NOMO-1 treated with dmso at 0.1 percent for 144 hours (cell line): ENCODE measurements at regions not wholly inside any gene's neighbourhood (a gene's known extent, or its start where the extent isn't known, plus 50 kb on each side); places are given as distances from the start of the nearest gene placed in this dataset.
"Not testable (repeated sequence)": the region's sequence is repeated elsewhere in the genome, so short reads cannot be mapped to it uniquely, and the experiment has no call there.

Experiments used
- DNase-seq: peaks from one replicate; lab custom pipeline; 2025; ENCODE audit not compliant: unreplicated experiment; lab: John Stamatoyannopoulos, UW

- no peak for DNase-seq
Observed at GRCh38 chr4:134747108-134747805, 545.7 kb upstream of the PABPC4L start.

DNA sequence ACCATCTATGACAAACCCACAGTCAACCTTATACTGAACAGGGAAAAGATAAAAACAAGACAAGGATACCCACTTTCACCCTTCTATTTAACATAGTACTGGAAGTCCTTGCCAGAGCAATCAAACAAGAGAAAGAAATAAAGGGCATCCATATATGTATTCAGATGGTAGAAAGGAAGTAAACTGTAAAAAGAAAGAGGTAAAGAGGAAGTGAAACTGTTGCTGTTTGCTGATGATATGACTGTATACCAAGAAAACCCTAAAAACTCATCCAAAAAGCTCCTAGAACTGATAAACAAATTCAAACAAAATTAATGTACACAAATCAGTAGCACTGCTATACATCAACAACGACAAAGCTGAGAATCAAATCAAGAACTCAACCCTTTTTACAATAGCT is 538.7 kb upstream of the PABPC4L start:
- peak; percentile 3 for DNase-seq

DNA sequence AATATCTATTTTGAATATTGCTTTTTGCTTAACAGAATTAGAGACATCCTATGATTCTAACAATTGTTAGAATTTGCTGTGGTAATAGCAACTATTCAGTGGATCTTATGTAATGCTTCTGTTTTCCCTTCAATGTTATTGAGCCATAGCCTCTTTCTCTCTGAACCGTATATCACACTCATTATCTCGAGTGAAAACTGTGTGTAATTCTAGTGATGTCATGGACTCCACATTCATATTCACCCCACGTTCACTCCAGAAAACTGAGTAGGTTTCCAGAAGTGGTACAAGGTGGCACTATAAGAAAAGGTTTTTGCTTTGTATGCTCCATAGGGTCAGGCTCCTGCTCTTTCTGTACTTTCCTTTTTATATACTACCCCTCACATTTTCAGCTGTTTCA is 534.3 kb upstream of the PABPC4L start:
- DNase-seq: no peak

GRCh38 chr4:134727696-134728095 is 526.1 kb upstream of the PABPC4L start:
- DNase-seq: no peak

- no peak for DNase-seq
Observed at GRCh38 chr4:134722306-134722705, 520.7 kb upstream of the PABPC4L start.

- DNase-seq: no peak
Observed at GRCh38 chr4:134720030-134720429, 518.4 kb upstream of the PABPC4L start.

GRCh38 chr4:134708616-134709015 is 507.0 kb upstream of the PABPC4L start:
- no peak for DNase-seq

- no peak for DNase-seq
Observed at GRCh38 chr4:134708026-134708425, 506.4 kb upstream of the PABPC4L start.

DNA sequence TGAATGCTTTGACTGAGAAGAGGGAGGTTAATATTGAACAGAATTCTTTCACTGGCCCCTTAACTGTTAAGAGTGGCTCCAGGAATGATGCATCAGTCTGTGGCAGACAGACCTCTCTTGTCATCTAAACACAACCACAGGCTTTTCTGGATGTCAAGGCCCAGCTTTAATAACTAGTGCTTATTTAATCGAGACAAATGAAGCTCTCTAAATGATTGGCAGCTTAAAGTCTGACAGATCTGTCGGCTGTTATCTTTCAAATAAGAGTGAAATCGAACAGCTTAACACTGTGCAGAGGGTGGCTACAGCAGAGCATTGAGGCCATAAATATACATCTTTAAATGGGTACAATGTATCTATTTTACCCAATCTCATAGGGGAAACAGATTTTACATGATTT is 500.8 kb upstream of the PABPC4L start:
- DNase-seq: no peak

GRCh38 chr4:134700251-134700650 is 498.7 kb upstream of the PABPC4L start:
- DNase-seq: no peak

DNA sequence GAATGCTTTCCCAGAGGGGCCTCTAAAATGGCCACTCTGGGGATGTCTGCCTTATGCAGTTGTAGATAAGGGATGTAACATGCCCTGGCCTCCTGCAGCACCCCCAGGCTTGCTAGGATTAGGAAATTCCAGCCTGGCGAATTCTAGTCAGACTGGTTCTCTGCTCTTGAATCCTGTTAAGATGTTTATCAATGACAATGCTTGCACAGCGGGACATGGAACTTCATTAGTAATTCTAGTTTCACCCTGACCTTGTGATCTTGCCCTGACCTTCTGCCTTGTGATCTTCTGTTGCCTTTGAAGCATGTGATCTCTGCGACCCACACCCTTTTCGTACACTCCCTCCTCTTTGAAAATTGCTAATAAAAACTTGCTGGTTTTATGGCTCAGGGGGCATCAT is 497.2 kb upstream of the PABPC4L start:
- not testable (repeated sequence) for DNase-seq

DNA sequence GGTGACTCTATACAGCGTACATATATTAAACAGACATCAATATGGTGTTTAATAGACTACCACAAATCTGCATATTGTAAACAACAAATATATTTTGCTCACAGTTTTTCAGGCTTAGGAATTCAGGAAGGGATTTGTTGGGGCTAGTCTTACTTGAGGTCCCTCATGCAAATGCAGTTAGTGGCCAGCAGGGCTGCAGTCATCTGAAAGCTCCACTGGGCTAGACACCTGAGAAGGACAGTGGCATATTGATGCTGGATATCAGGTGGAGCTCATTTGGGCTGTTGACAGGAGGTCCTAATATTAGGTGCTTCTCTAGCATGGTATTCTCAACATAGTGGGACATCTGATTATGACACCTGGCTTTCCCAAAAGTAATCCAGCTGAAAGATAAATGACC is 493.8 kb upstream of the PABPC4L start:
- no peak for DNase-seq

DNA sequence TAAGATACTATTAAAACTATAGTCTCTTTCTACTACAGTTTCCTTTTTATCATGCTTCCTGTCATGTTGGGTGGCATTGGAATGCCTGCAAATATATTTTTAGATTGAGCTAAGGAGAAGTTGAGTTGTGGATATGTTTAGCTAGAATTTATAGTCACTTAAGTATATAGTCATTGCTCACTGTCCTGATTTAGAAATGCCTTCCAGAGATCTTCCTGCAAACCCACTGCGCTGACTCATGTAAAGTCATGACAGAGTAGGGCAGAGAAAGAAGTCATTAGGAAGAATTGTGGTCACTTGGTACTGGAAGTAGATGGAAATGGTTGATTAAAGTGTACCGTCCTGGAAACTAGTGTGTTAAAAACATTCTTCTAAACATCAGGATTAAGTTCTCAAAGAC is 490.3 kb upstream of the PABPC4L start:
- no peak for DNase-seq

GRCh38 chr4:134687646-134688628 is 486.3 kb upstream of the PABPC4L start:
- DNase-seq: no peak

- no peak for DNase-seq
Observed at GRCh38 chr4:134677209-134677814, 475.7 kb upstream of the PABPC4L start.

DNA sequence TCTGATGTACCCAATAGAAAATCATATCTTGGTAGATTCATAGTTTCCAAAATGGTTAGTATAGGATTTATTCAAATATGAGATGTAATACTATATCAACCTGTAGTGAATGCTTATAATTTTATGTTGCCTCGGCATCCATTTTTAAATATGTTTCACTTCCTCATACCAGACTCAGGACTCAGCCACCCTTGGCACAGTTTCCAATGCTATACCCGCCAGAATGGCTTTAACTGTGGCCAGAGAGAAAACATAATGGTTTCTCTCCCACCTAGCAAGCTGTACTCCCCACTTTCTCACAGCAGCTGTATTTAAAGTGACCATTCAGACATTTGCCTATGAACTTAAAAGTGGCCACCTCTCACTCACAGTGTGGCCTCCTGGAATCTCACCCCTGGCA is 466.6 kb upstream of the PABPC4L start:
- DNase-seq: no peak

DNA sequence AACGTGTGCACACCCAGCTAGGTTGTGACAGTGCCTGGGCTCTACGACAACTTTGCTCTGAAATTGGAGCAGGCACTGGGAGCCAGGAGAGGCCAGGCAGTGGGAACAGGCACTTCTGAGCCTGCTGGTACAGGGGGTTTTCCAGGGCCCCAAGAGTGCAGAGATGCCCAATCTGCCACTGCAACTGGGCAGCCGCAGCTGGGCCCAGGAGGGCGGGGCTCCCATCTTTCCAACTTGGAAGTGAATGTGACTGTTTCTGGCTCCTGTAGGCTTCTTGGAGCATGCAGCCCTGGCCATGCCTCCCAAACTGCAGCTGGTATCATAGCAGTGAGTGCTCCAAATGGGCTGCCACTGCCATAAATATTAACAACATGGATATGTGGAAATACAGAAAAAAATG is 465.1 kb upstream of the PABPC4L start:
- no peak for DNase-seq

DNA sequence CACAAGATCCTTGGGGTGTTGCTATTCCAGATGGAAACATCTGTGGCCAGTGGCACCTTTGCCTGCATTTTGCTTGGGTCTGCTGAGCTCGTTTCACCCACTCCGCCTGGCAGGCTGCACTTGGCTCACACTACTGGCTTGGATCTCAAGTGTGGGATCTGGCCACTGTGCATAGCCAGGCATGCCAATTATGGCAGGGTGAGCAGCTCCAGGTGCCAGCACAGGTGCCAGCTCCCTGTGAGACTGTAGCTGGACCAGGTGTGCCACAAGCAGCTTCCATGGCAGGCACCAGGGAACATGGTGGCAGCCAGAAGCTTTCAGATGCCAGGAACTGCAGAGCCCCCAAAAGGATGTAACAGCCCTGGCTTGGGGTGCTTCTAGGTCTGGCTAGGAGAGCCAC is 463.8 kb upstream of the PABPC4L start:
- no peak for DNase-seq

- DNase-seq: no peak
Observed at GRCh38 chr4:134663742-134664141, 462.2 kb upstream of the PABPC4L start.

GRCh38 chr4:134650461-134650860 is 448.9 kb upstream of the PABPC4L start:
- DNase-seq: no peak

DNA sequence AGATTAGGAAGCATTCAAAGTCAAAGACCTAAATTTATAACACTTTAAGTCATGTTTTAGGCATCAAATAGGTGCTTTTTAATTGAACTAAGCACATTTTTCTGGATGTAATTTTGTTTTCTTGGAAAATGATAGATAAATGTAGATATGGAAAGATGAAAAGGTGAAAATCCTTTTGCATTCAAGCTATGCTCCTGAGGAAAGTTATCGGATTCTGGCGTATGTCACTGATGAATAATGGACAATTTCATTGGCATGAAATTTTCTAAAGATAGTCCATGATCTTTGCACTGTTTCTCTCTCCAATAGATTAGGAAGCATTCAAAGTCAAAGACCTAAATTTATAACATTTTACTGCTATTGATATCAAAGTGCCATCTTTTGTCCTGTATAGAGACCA is 444.2 kb upstream of the PABPC4L start:
- DNase-seq: no peak
